K562 (cell line): ENCODE measurements at regions not wholly inside any gene's neighbourhood (a gene's known extent, or its start where the extent isn't known, plus 50 kb on each side); places are given as distances from the start of the nearest gene placed in this dataset.

ENCODE experiments used
- ASH1L ChIP-seq: fragments of 450-650 bp; IDR thresholded peaks from 2 replicates; pipeline ENCODE4 v1.6.1; 2018; ENCODE audit warnings: borderline replicate concordance, mild to moderate bottlenecking, low read depth; ENCODE audit not compliant: partially characterized antibody
- ATF7 ChIP-seq: fragments of 450-650 bp; IDR thresholded peaks from 2 replicates; pipeline ENCODE4 v1.7.1; 2014; ENCODE audit warnings: mild to moderate bottlenecking, moderate library complexity
- E2F3 ChIP-seq: fragments of 250-450 bp; sonication (Bioruptor Pico); IDR thresholded peaks from 2 replicates; pipeline ENCODE4 v1.4.0; 2020; ENCODE audit warnings: mild to moderate bottlenecking
- ELF4 ChIP-seq: fragments of 450-650 bp; formaldehyde crosslinking; IDR thresholded peaks from 2 replicates; pipeline ENCODE4 v1.4.0; 2022; ENCODE audit warnings: missing genetic modification characterization
- GATAD2B ChIP-seq: fragments of 450-650 bp; IDR thresholded peaks from 2 replicates; pipeline ENCODE4 v1.6.1; 2017; ENCODE audit warnings: mild to moderate bottlenecking, borderline replicate concordance
- HEY1 ChIP-seq: fragments of 250-450 bp; sonication (Bioruptor Pico); IDR thresholded peaks from 2 replicates; pipeline ENCODE4 v1.5.0; 2020; ENCODE audit warnings: mild to moderate bottlenecking, moderate library complexity, borderline replicate concordance
- KAT2B ChIP-seq: IDR thresholded peaks from one replicate; pipeline ENCODE4 v1.6.1; 2012; ENCODE audit warnings: low read depth, mild to moderate bottlenecking, control low read depth, inconsistent platforms, low read length, moderate library complexity
- KLF16 ChIP-seq: IDR thresholded peaks from 2 replicates; pipeline ENCODE4 v1.6.1; 2016; ENCODE audit warnings: antibody characterized with exemption
- NELFE ChIP-seq: IDR thresholded peaks from 2 replicates; pipeline ENCODE4 v1.6.1; 2011; ENCODE audit warnings: mild to moderate bottlenecking; ENCODE audit not compliant: insufficient read depth, insufficient read length
- PHF8 ChIP-seq: fragments of 200-600 bp; sonication (generic); IDR thresholded peaks from 2 replicates; pipeline ENCODE4 v1.6.1; 2012; ENCODE audit warnings: mixed run types, mild to moderate bottlenecking, inconsistent platforms, low read length, moderate library complexity, borderline replicate concordance
- RNF2 ChIP-seq: sonication (generic); IDR thresholded peaks from 2 replicates; pipeline ENCODE4 v1.6.1; 2016
- SLC30A9 ChIP-seq: fragments of 250-450 bp; sonication (Bioruptor Pico); IDR thresholded peaks from 2 replicates; pipeline ENCODE4 v1.8.0; 2022; ENCODE audit warnings: mild to moderate bottlenecking, moderate library complexity
- TGIF2 ChIP-seq: sonication (generic); formaldehyde crosslinking; IDR thresholded peaks from 2 replicates; pipeline ENCODE4 v1.8.1; 2022; ENCODE audit warnings: mild to moderate bottlenecking, missing genetic modification reagents, moderate library complexity
- TSC22D4 ChIP-seq: fragments of 450-650 bp; IDR thresholded peaks from 2 replicates; pipeline ENCODE4 v1.6.1; 2016; ENCODE audit warnings: missing genetic modification characterization, missing biosample characterization, control low read depth
- ZNF174 ChIP-seq: fragments of 250-450 bp; sonication (Bioruptor Pico); IDR thresholded peaks from 2 replicates; pipeline ENCODE4 v1.4.0; 2020; ENCODE audit warnings: mild to moderate bottlenecking
- ZNF444 ChIP-seq: fragments of 250-450 bp; sonication (Bioruptor Pico); IDR thresholded peaks from 2 replicates; pipeline ENCODE4 v1.4.0; 2020; ENCODE audit warnings: mild to moderate bottlenecking, moderate library complexity
- TF ChIP-seq, protein P1 (sequence below): IDR thresholded peaks from 3 replicates; pipeline ENCODE4 v1.6.1; 2011; ENCODE audit warnings: borderline replicate concordance, mild to moderate bottlenecking, moderate library complexity; ENCODE audit not compliant: insufficient read length; ENCODE audit errors: extremely low read depth
- TF ChIP-seq, protein P2 (sequence below): fragments of 250-450 bp; sonication (Bioruptor Pico); IDR thresholded peaks from 2 replicates; pipeline ENCODE4 v1.8.0; 2022; ENCODE audit warnings: moderate library complexity, mild to moderate bottlenecking, inconsistent platforms
- TF ChIP-seq, protein P3 (sequence below): IDR thresholded peaks from 3 replicates; pipeline ENCODE4 v1.6.1; 2011; ENCODE audit warnings: borderline replicate concordance, mild to moderate bottlenecking; ENCODE audit not compliant: insufficient read length, insufficient read depth
- TF ChIP-seq, protein P4 (sequence below): fragments of 450-650 bp; IDR thresholded peaks from 2 replicates; pipeline ENCODE4 v1.6.1; 2017; ENCODE audit warnings: antibody characterized with exemption, mild to moderate bottlenecking

DNA sequence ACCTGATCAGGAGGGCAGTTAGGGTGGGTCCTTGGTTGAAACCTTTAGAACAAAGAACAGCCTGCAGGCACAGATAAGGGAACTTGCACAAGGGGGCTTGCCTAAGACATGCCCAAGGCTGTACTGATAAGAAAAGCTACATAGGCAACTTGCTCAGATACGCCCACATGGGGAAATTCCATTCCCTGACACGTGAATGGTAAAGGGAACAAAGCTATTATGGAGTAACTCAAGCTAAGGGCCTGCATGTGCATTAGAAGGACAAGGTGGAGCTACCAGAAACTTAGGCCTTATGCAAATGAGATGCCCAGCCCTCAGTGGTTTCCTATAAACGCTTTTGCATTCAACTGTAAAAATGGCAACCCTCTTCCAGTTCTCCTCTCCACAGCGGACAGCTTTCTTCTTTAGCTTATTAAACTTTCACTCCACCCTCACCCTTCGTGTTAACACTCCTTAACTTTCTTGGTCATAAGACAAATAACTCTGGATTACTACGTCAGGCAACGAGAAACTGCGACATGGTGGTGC, 1192.1 kb upstream of the CELF2 start (continued):
- TF ChIP-seq, protein P1, sequence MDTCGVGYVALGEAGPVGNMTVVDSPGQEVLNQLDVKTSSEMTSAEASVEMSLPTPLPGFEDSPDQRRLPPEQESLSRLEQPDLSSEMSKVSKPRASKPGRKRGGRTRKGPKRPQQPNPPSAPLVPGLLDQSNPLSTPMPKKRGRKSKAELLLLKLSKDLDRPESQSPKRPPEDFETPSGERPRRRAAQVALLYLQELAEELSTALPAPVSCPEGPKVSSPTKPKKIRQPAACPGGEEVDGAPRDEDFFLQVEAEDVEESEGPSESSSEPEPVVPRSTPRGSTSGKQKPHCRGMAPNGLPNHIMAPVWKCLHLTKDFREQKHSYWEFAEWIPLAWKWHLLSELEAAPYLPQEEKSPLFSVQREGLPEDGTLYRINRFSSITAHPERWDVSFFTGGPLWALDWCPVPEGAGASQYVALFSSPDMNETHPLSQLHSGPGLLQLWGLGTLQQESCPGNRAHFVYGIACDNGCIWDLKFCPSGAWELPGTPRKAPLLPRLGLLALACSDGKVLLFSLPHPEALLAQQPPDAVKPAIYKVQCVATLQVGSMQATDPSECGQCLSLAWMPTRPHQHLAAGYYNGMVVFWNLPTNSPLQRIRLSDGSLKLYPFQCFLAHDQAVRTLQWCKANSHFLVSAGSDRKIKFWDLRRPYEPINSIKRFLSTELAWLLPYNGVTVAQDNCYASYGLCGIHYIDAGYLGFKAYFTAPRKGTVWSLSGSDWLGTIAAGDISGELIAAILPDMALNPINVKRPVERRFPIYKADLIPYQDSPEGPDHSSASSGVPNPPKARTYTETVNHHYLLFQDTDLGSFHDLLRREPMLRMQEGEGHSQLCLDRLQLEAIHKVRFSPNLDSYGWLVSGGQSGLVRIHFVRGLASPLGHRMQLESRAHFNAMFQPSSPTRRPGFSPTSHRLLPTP, result no peak
- TF ChIP-seq ATF7, result peak; percentile 45; the same call in 1 of the 2 replicates
- no peak for TF ChIP-seq PHF8
- peak; percentile 75; the same call in 1 of the 2 replicates for TF ChIP-seq RNF2
- peak; percentile 93 for TF ChIP-seq ZNF444 (CRISPR knock-in tag)
- TF ChIP-seq, protein P2, sequence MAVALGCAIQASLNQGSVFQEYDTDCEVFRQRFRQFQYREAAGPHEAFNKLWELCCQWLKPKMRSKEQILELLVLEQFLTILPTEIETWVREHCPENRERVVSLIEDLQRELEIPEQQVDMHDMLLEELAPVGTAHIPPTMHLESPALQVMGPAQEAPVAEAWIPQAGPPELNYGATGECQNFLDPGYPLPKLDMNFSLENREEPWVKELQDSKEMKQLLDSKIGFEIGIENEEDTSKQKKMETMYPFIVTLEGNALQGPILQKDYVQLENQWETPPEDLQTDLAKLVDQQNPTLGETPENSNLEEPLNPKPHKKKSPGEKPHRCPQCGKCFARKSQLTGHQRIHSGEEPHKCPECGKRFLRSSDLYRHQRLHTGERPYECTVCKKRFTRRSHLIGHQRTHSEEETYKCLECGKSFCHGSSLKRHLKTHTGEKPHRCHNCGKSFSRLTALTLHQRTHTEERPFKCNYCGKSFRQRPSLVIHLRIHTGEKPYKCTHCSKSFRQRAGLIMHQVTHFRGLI (CRISPR knock-in tag), result peak; percentile 98
- peak; percentile 89 for TF ChIP-seq HEY1 (CRISPR knock-in tag)
- peak; percentile 97 for TF ChIP-seq E2F3 (CRISPR knock-in tag)
- TF ChIP-seq ZNF174 (CRISPR knock-in tag), result peak; percentile 92; the same call in 1 of the 2 replicates
- no peak for TF ChIP-seq NELFE
- TF ChIP-seq TSC22D4 (tag), result no peak
- peak; percentile 93 for TF ChIP-seq KLF16
- TF ChIP-seq ASH1L, result no peak
- peak; percentile 99 for TF ChIP-seq ELF4 (CRISPR knock-in tag)
- TF ChIP-seq SLC30A9 (CRISPR knock-in tag), result peak; percentile 84
- no peak for TF ChIP-seq KAT2B
- TF ChIP-seq, protein P3, sequence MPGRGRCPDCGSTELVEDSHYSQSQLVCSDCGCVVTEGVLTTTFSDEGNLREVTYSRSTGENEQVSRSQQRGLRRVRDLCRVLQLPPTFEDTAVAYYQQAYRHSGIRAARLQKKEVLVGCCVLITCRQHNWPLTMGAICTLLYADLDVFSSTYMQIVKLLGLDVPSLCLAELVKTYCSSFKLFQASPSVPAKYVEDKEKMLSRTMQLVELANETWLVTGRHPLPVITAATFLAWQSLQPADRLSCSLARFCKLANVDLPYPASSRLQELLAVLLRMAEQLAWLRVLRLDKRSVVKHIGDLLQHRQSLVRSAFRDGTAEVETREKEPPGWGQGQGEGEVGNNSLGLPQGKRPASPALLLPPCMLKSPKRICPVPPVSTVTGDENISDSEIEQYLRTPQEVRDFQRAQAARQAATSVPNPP, result no peak
- no peak for TF ChIP-seq GATAD2B
- TF ChIP-seq TGIF2 (CRISPR knock-in tag), result no peak
- TF ChIP-seq, protein P4, sequence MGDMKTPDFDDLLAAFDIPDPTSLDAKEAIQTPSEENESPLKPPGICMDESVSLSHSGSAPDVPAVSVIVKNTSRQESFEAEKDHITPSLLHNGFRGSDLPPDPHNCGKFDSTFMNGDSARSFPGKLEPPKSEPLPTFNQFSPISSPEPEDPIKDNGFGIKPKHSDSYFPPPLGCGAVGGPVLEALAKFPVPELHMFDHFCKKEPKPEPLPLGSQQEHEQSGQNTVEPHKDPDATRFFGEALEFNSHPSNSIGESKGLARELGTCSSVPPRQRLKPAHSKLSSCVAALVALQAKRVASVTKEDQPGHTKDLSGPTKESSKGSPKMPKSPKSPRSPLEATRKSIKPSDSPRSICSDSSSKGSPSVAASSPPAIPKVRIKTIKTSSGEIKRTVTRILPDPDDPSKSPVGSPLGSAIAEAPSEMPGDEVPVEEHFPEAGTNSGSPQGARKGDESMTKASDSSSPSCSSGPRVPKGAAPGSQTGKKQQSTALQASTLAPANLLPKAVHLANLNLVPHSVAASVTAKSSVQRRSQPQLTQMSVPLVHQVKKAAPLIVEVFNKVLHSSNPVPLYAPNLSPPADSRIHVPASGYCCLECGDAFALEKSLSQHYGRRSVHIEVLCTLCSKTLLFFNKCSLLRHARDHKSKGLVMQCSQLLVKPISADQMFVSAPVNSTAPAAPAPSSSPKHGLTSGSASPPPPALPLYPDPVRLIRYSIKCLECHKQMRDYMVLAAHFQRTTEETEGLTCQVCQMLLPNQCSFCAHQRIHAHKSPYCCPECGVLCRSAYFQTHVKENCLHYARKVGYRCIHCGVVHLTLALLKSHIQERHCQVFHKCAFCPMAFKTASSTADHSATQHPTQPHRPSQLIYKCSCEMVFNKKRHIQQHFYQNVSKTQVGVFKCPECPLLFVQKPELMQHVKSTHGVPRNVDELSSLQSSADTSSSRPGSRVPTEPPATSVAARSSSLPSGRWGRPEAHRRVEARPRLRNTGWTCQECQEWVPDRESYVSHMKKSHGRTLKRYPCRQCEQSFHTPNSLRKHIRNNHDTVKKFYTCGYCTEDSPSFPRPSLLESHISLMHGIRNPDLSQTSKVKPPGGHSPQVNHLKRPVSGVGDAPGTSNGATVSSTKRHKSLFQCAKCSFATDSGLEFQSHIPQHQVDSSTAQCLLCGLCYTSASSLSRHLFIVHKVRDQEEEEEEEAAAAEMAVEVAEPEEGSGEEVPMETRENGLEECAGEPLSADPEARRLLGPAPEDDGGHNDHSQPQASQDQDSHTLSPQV, result peak; percentile 100
